ENCODE measurements at regions not wholly inside any gene's neighbourhood (a gene's known extent, or its start where the extent isn't known, plus 50 kb on each side); places are given as distances from the start of the nearest gene placed in this dataset.

GRCh38 chr6:6750594-6751265 lies 162.2 kb downstream of the LY86 start:
- TF ChIP-seq, protein P1, sequence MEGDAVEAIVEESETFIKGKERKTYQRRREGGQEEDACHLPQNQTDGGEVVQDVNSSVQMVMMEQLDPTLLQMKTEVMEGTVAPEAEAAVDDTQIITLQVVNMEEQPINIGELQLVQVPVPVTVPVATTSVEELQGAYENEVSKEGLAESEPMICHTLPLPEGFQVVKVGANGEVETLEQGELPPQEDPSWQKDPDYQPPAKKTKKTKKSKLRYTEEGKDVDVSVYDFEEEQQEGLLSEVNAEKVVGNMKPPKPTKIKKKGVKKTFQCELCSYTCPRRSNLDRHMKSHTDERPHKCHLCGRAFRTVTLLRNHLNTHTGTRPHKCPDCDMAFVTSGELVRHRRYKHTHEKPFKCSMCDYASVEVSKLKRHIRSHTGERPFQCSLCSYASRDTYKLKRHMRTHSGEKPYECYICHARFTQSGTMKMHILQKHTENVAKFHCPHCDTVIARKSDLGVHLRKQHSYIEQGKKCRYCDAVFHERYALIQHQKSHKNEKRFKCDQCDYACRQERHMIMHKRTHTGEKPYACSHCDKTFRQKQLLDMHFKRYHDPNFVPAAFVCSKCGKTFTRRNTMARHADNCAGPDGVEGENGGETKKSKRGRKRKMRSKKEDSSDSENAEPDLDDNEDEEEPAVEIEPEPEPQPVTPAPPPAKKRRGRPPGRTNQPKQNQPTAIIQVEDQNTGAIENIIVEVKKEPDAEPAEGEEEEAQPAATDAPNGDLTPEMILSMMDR (IDR thresholded peaks at IDR 0.05; ENCODE audit: low read depth, low read length): no peak

DNA sequence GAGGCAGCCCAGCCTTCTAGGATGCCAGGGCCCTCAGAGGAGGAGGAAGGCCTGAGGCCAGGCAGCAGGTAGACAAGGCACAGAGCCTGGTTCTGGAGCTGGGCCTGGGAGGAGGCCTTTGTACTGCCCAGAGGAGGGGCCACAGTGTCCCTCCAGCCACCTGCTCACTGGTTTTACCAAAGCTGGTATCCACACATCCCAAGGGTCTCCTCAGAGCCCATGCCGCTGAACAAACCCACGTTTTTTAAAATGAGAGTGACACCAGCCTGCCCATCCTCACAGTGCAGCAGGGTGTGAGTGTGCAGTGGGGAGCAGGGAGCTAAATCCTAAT lies 162.7 kb downstream of the LY86 start:
- TF ChIP-seq, protein P1 (IDR thresholded peaks at IDR 0.05; ENCODE audit: low read depth, low read length): no peak
- no peak overlapping the region for H3K4me3 ChIP-seq (ENCODE audit: low read depth, low read length)

More at GRCh38 chr6:6750594-6751265, 162.2 kb downstream of the LY86 start:
- no peak overlapping the region for H3K4me3 ChIP-seq (ENCODE audit: low read depth, low read length)

- TF ChIP-seq, protein P1 (IDR thresholded peaks at IDR 0.05; ENCODE audit: low read depth, low read length): no peak
- H3K4me3 ChIP-seq (ENCODE audit: low read depth, low read length): no peak overlapping the region
Observed at GRCh38 chr6:6751619-6752023, 163.1 kb downstream of the LY86 start.

- TF ChIP-seq, protein P1 (IDR thresholded peaks at IDR 0.05; ENCODE audit: low read depth, low read length): no peak
- H3K4me3 ChIP-seq (ENCODE audit: low read depth, low read length): no peak overlapping the region
Observed at GRCh38 chr6:6752129-6752528, 163.6 kb downstream of the LY86 start.

DNA sequence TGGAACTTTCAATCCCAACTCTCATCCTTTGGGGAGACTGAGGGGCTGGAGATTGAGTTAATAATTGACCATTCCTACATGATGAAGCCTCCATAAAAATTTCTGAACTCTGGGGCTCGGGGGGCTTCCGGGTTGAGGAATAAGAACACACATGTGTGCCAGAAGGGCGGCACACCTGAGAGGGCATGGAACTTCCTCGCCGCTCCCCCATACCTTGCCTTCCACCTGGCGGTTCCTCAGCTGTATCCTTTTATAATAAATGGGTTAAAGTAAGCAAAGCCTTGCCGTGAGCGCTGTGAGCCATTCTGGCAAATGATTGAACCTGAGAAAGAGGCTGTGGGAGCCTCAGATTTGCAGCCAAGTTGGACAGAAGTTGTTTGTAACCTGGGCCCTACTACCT lies 164.8 kb downstream of the LY86 start:
- TF ChIP-seq, protein P1 (IDR thresholded peaks at IDR 0.05; ENCODE audit: low read depth, low read length): no peak
- H3K4me3 ChIP-seq (ENCODE audit: low read depth, low read length): no peak overlapping the region

GRCh38 chr6:6756526-6756925 lies 168.0 kb downstream of the LY86 start:
- H3K4me3 ChIP-seq (ENCODE audit: low read depth, low read length): no peak overlapping the region
- TF ChIP-seq, protein P1 (IDR thresholded peaks at IDR 0.05; ENCODE audit: low read depth, low read length): no peak

GRCh38 chr6:6758546-6758914 lies 170.0 kb downstream of the LY86 start:
- no peak overlapping the region for H3K4me3 ChIP-seq (ENCODE audit: low read depth, low read length)
- TF ChIP-seq, protein P1 (IDR thresholded peaks at IDR 0.05; ENCODE audit: low read depth, low read length): no peak

All from WI38 (cell line).